Stimulated activated naive B cell treated with anti-CD40 and anti-IgM and Interleukin-4, amounts not matched to agents 10 μg/mL and 1 μg/mL and 100 μg/mL, for 72 hours (primary cell): ENCODE measurements at regions not wholly inside any gene's neighbourhood (a gene's known extent, or its start where the extent isn't known, plus 50 kb on each side); places are given as distances from the start of the nearest gene placed in this dataset.

Experiments used
- ATAC-seq, 2 donors: fragments of 150-1000 bp; cut with Tn5 transposase; replicated peaks; 2 replicates each; pipeline ENCODE4 v1.10.0; 2021; ENCODE audit warnings: moderate library complexity in 1 of 2
- DNase-seq: peaks from one replicate; pipeline ENCODE4 v3.0.0; 2021
- H3K27ac Mint-ChIP-seq: one replicate; pipeline ENCODE4 v1.8.0; 2022; ENCODE audit warnings: mild to moderate bottlenecking, mixed read lengths
- H3K27me3 Mint-ChIP-seq, 2 donors: one replicate each; pipeline ENCODE4 v1.8.0; 2022; ENCODE audit warnings: mixed read lengths in 2 of 2
- H3K36me3 Mint-ChIP-seq, 2 donors: one replicate each; pipeline ENCODE4 v1.8.0; 2022; ENCODE audit warnings: mixed read lengths in 2 of 2, mild to moderate bottlenecking in 1 of 2
- H3K4me1 Mint-ChIP-seq, 2 donors: one replicate each; pipeline ENCODE4 v1.8.0; 2022; ENCODE audit warnings: mixed read lengths in 2 of 2, mild to moderate bottlenecking in 1 of 2
- H3K4me3 Mint-ChIP-seq, 2 donors: one replicate each; pipeline ENCODE4 v1.8.0; 2022; ENCODE audit warnings: mild to moderate bottlenecking in 2 of 2, mixed read lengths in 2 of 2, moderate library complexity in 1 of 2
- H3K9me3 Mint-ChIP-seq, 2 donors: one replicate each; pipeline ENCODE4 v1.8.0; 2022; ENCODE audit warnings: mixed read lengths in 2 of 2, mild to moderate bottlenecking in 1 of 2

GRCh38 chr3:141436180-141436579 lies 50.6 kb upstream of the RASA2 start:
- Mint-ChIP-seq H3K4me1 (peaks cover 13 to 22% of the 10 kb centered on the region in 2 donors), H3K9me3 (no peaks in the 10 kb centered on the region), H3K36me3 (peaks cover 9 to 31% of the 10 kb centered on the region in 2 donors), H3K27ac (no peak overlapping the region), H3K4me3 (no peak overlapping the region), H3K27me3 (no peaks in the 10 kb centered on the region)
- DNase-seq (no peak), ATAC-seq (no peak)
